Activated T-cell treated with anti-CD3 and anti-CD28 coated beads, Interleukin-2, amount 50 U/mL, for 24 hours (primary cell): ENCODE measurements at regions not wholly inside any gene's neighbourhood (a gene's known extent, or its start where the extent isn't known, plus 50 kb on each side); places are given as distances from the start of the nearest gene placed in this dataset.

ENCODE experiments used
- DNase-seq: peaks from one replicate; pipeline ENCODE4 v3.0.0-alpha.2; 2020
- H3K27ac Mint-ChIP-seq: 2 replicates; pipeline ENCODE4 v1.8.0; 2020; ENCODE audit warnings: mild to moderate bottlenecking, mixed read lengths
- H3K27me3 Mint-ChIP-seq: 2 replicates; pipeline ENCODE4 v1.8.0; 2020; ENCODE audit warnings: mixed read lengths
- H3K36me3 Mint-ChIP-seq: 2 replicates; pipeline ENCODE4 v1.8.0; 2020; ENCODE audit warnings: low read depth, mixed read lengths
- H3K4me1 Mint-ChIP-seq: 2 replicates; pipeline ENCODE4 v1.8.0; 2020; ENCODE audit warnings: low read depth, mixed read lengths
- H3K4me3 Mint-ChIP-seq: 2 replicates; pipeline ENCODE4 v1.8.0; 2020; ENCODE audit warnings: mild to moderate bottlenecking, moderate library complexity, mixed read lengths
- H3K9me3 Mint-ChIP-seq: 2 replicates; pipeline ENCODE4 v1.8.0; 2020; ENCODE audit warnings: mixed read lengths

GRCh38 chr1:47555306-47555705 lies 117.5 kb downstream of the FOXD2 start:
- H3K4me3 Mint-ChIP-seq, result no peak overlapping the region
- no peaks in the 10 kb centered on the region for H3K4me1 Mint-ChIP-seq
- H3K36me3 Mint-ChIP-seq, result no peaks in the 10 kb centered on the region
- H3K9me3 Mint-ChIP-seq, result no peaks in the 10 kb centered on the region
- DNase-seq, result no peak
- H3K27me3 Mint-ChIP-seq, result peaks cover 28% of the 10 kb centered on the region
- H3K27ac Mint-ChIP-seq, result no peak overlapping the region

- Mint-ChIP-seq H3K27ac (no peak overlapping the region), H3K9me3 (no peaks in the 10 kb centered on the region), H3K27me3 (peaks cover 31% of the 10 kb centered on the region), H3K4me3 (no peak overlapping the region), H3K36me3 (no peaks in the 10 kb centered on the region), H3K4me1 (no peaks in the 10 kb centered on the region)
- no peak for DNase-seq
Observed at GRCh38 chr1:47555841-47556560, 118.2 kb downstream of the FOXD2 start.

GRCh38 chr1:47557066-47557465 lies 119.2 kb downstream of the FOXD2 start:
- Mint-ChIP-seq H3K27ac (no peak overlapping the region), H3K9me3 (no peaks in the 10 kb centered on the region), H3K4me3 (no peak overlapping the region), H3K36me3 (no peaks in the 10 kb centered on the region), H3K4me1 (no peaks in the 10 kb centered on the region), H3K27me3 (peaks cover 35% of the 10 kb centered on the region)
- no peak for DNase-seq

GRCh38 chr1:47558601-47559593 lies 121.1 kb downstream of the FOXD2 start:
- Mint-ChIP-seq H3K4me1 (no peaks in the 10 kb centered on the region), H3K36me3 (no peaks in the 10 kb centered on the region)

GRCh38 chr1:47559944-47560695 lies 122.3 kb downstream of the FOXD2 start:
- Mint-ChIP-seq H3K4me3 (no peak overlapping the region), H3K27me3 (peaks cover 22% of the 10 kb centered on the region), H3K36me3 (no peaks in the 10 kb centered on the region), H3K4me1 (no peaks in the 10 kb centered on the region), H3K9me3 (no peaks in the 10 kb centered on the region), H3K27ac (no peak overlapping the region)
- DNase-seq, result no peak

More at GRCh38 chr1:47558601-47559593, 121.1 kb downstream of the FOXD2 start:
- H3K9me3 Mint-ChIP-seq, result no peaks in the 10 kb centered on the region
- no peak overlapping the region for H3K27ac Mint-ChIP-seq
- no peak overlapping the region for H3K4me3 Mint-ChIP-seq
- H3K27me3 Mint-ChIP-seq, result peaks cover 22% of the 10 kb centered on the region
- DNase-seq, result no peak

- DNase-seq, result no peak
- no peak overlapping the region for H3K4me3 Mint-ChIP-seq
- H3K27me3 Mint-ChIP-seq, result peaks cover 17% of the 10 kb centered on the region
- no peaks in the 10 kb centered on the region for H3K36me3 Mint-ChIP-seq
- H3K9me3 Mint-ChIP-seq, result no peaks in the 10 kb centered on the region
- H3K27ac Mint-ChIP-seq, result no peak overlapping the region
- no peaks in the 10 kb centered on the region for H3K4me1 Mint-ChIP-seq
Observed at GRCh38 chr1:47561523-47562007, 123.7 kb downstream of the FOXD2 start.

GRCh38 chr1:47562147-47562546 lies 124.3 kb downstream of the FOXD2 start:
- no peak for DNase-seq
- no peak overlapping the region for H3K4me3 Mint-ChIP-seq
- peaks cover 11% of the 10 kb centered on the region for H3K27me3 Mint-ChIP-seq
- H3K9me3 Mint-ChIP-seq, result no peaks in the 10 kb centered on the region
- H3K27ac Mint-ChIP-seq, result no peak overlapping the region
- H3K36me3 Mint-ChIP-seq, result no peaks in the 10 kb centered on the region
- H3K4me1 Mint-ChIP-seq, result no peaks in the 10 kb centered on the region

- Mint-ChIP-seq H3K27me3 (peaks cover 14% of the 10 kb centered on the region), H3K4me1 (no peaks in the 10 kb centered on the region), H3K4me3 (no peak overlapping the region), H3K27ac (no peak overlapping the region), H3K36me3 (no peaks in the 10 kb centered on the region), H3K9me3 (no peaks in the 10 kb centered on the region)
- DNase-seq, result no peak
Observed at GRCh38 chr1:47562799-47563198, 125.0 kb downstream of the FOXD2 start.

- Mint-ChIP-seq H3K27ac (no peak overlapping the region), H3K36me3 (no peaks in the 10 kb centered on the region), H3K9me3 (no peaks in the 10 kb centered on the region), H3K4me1 (no peaks in the 10 kb centered on the region), H3K27me3 (peaks cover 17% of the 10 kb centered on the region), H3K4me3 (no peak overlapping the region)
- no peak for DNase-seq
Observed at GRCh38 chr1:47563201-47563600, 125.4 kb downstream of the FOXD2 start.

- peaks cover 24% of the 10 kb centered on the region for H3K27me3 Mint-ChIP-seq
- no peaks in the 10 kb centered on the region for H3K9me3 Mint-ChIP-seq
- no peak overlapping the region for H3K27ac Mint-ChIP-seq
- H3K4me3 Mint-ChIP-seq, result no peak overlapping the region
- H3K36me3 Mint-ChIP-seq, result no peaks in the 10 kb centered on the region
- no peak for DNase-seq
- no peaks in the 10 kb centered on the region for H3K4me1 Mint-ChIP-seq
Observed at GRCh38 chr1:47564570-47564969, 126.7 kb downstream of the FOXD2 start.

GRCh38 chr1:47565092-47565491 lies 127.2 kb downstream of the FOXD2 start:
- H3K27me3 Mint-ChIP-seq, result peaks cover 28% of the 10 kb centered on the region
- H3K9me3 Mint-ChIP-seq, result no peaks in the 10 kb centered on the region
- no peaks in the 10 kb centered on the region for H3K4me1 Mint-ChIP-seq
- H3K27ac Mint-ChIP-seq, result no peak overlapping the region
- H3K4me3 Mint-ChIP-seq, result no peak overlapping the region
- DNase-seq, result no peak
- no peaks in the 10 kb centered on the region for H3K36me3 Mint-ChIP-seq

- no peak overlapping the region for H3K27ac Mint-ChIP-seq
- no peak overlapping the region for H3K4me3 Mint-ChIP-seq
- no peaks in the 10 kb centered on the region for H3K9me3 Mint-ChIP-seq
- DNase-seq, result no peak
- H3K27me3 Mint-ChIP-seq, result peaks cover 24% of the 10 kb centered on the region
- no peaks in the 10 kb centered on the region for H3K4me1 Mint-ChIP-seq
- H3K36me3 Mint-ChIP-seq, result no peaks in the 10 kb centered on the region
Observed at GRCh38 chr1:47565676-47566075, 127.8 kb downstream of the FOXD2 start.

- Mint-ChIP-seq H3K4me3 (no peak overlapping the region), H3K36me3 (no peaks in the 10 kb centered on the region), H3K27me3 (peaks cover 32% of the 10 kb centered on the region), H3K9me3 (no peaks in the 10 kb centered on the region), H3K27ac (no peak overlapping the region), H3K4me1 (no peaks in the 10 kb centered on the region)
- DNase-seq, result no peak
Observed at GRCh38 chr1:47568763-47569162, 130.9 kb downstream of the FOXD2 start.

- Mint-ChIP-seq H3K4me3 (no peak overlapping the region), H3K27ac (no peak overlapping the region), H3K27me3 (peaks cover 37% of the 10 kb centered on the region), H3K9me3 (no peaks in the 10 kb centered on the region), H3K36me3 (no peaks in the 10 kb centered on the region), H3K4me1 (no peaks in the 10 kb centered on the region)
- DNase-seq, result no peak
Observed at GRCh38 chr1:47569261-47569660, 131.4 kb downstream of the FOXD2 start.
